SK-N-SH treated with all-trans-retinoic acid at 6 μM for 48 hours (cell line): ENCODE measurements at regions not wholly inside any gene's neighbourhood (a gene's known extent, or its start where the extent isn't known, plus 50 kb on each side); places are given as distances from the start of the nearest gene placed in this dataset.
A peak's percentile ranks its signal among the peaks of the same experiment; 100 is the strongest.

Experiments used
- ATAC-seq: fragments of 200-7000 bp; cut with Tn5 transposase; 3 replicates; pipeline ENCODE4 v1.9.1; 2020; ENCODE audit warnings: mild to moderate bottlenecking, moderate library complexity
- ARNTL ChIP-seq: fragments of 450-650 bp; formaldehyde crosslinking; IDR thresholded peaks from 2 replicates; pipeline ENCODE4 v1.5.0; 2020; ENCODE audit warnings: low read depth, mild to moderate bottlenecking, moderate library complexity, borderline replicate concordance
- BACH2 ChIP-seq: fragments of 250-450 bp; sonication (Bioruptor Pico); IDR thresholded peaks from 2 replicates; pipeline ENCODE4 v1.9.0; 2021; ENCODE audit warnings: mild to moderate bottlenecking, borderline replicate concordance
- CREB5 ChIP-seq: fragments of 250-450 bp; sonication (Bioruptor Pico); IDR thresholded peaks from 2 replicates; pipeline ENCODE4 v1.5.1; 2020; ENCODE audit warnings: low read depth, mild to moderate bottlenecking, moderate library complexity
- CSDC2 ChIP-seq: fragments of 250-450 bp; sonication (Bioruptor Pico); IDR thresholded peaks from 2 replicates; pipeline ENCODE4 v1.5.0; 2020; ENCODE audit warnings: mild to moderate bottlenecking, moderate library complexity
- CSRNP3 ChIP-seq: fragments of 250-450 bp; sonication (Bioruptor Pico); IDR thresholded peaks from 2 replicates; pipeline ENCODE4 v1.5.1; 2021; ENCODE audit warnings: mild to moderate bottlenecking, moderate library complexity
- ESRRG ChIP-seq: fragments of 250-450 bp; sonication (Bioruptor Pico); IDR thresholded peaks from 2 replicates; pipeline ENCODE4 v1.6.1; 2021; ENCODE audit warnings: mild to moderate bottlenecking
- ISL1 ChIP-seq: fragments of 250-450 bp; sonication (Bioruptor Pico); IDR thresholded peaks from 2 replicates; pipeline ENCODE4 v2.1.2; 2022; ENCODE audit warnings: mild to moderate bottlenecking, moderate library complexity
- OSR1 ChIP-seq: fragments of 250-450 bp; sonication (Bioruptor Pico); IDR thresholded peaks from 2 replicates; pipeline ENCODE4 v1.8.0; 2022; ENCODE audit warnings: moderate library complexity, mild to moderate bottlenecking, inconsistent platforms
- POU6F1 ChIP-seq: fragments of 250-450 bp; sonication (Bioruptor Pico); IDR thresholded peaks from 2 replicates; pipeline ENCODE4 v1.8.0; 2021; ENCODE audit warnings: low read depth, mild to moderate bottlenecking, moderate library complexity, borderline replicate concordance
- PPARA ChIP-seq: fragments of 250-450 bp; sonication (Bioruptor Pico); IDR thresholded peaks from 2 replicates; pipeline ENCODE4 v1.5.0; 2020; ENCODE audit warnings: mild to moderate bottlenecking, borderline replicate concordance
- RARB ChIP-seq: fragments of 250-450 bp; sonication (Bioruptor Pico); IDR thresholded peaks from 2 replicates; pipeline ENCODE4 v1.8.0; 2021; ENCODE audit warnings: mild to moderate bottlenecking, moderate library complexity
- SNAI2 ChIP-seq: fragments of 250-450 bp; sonication (Bioruptor Pico); IDR thresholded peaks from 2 replicates; pipeline ENCODE4 v1.5.0; 2020; ENCODE audit warnings: mild to moderate bottlenecking, moderate library complexity
- TCF4 ChIP-seq: fragments of 250-450 bp; sonication (Bioruptor Pico); IDR thresholded peaks from 2 replicates; pipeline ENCODE4 v1.8.0; 2021; ENCODE audit warnings: mild to moderate bottlenecking, moderate library complexity, borderline replicate concordance
- TOX ChIP-seq: fragments of 250-450 bp; sonication (Bioruptor Pico); IDR thresholded peaks from 2 replicates; pipeline ENCODE4 v1.8.0; 2021; ENCODE audit warnings: mild to moderate bottlenecking, moderate library complexity, borderline replicate concordance
- TSHZ2 ChIP-seq: fragments of 250-450 bp; sonication (Bioruptor Pico); IDR thresholded peaks from 2 replicates; pipeline ENCODE4 v1.5.0; 2020; ENCODE audit warnings: mild to moderate bottlenecking, moderate library complexity
- ZC3H10 ChIP-seq: fragments of 250-450 bp; sonication (Bioruptor Pico); IDR thresholded peaks from 2 replicates; pipeline ENCODE4 v1.5.1; 2021; ENCODE audit warnings: mild to moderate bottlenecking, moderate library complexity
- ZFP3 ChIP-seq: fragments of 250-450 bp; sonication (Bioruptor Pico); IDR thresholded peaks from 2 replicates; pipeline ENCODE4 v1.5.0; 2020; ENCODE audit warnings: mild to moderate bottlenecking, moderate library complexity
- ZFP30 ChIP-seq: fragments of 450-650 bp; formaldehyde crosslinking; IDR thresholded peaks from 2 replicates; pipeline ENCODE4 v1.5.0; 2022; ENCODE audit warnings: mild to moderate bottlenecking, moderate library complexity
- ZNF565 ChIP-seq: fragments of 450-650 bp; formaldehyde crosslinking; conservative IDR thresholded peaks from 2 replicates; pipeline ENCODE4 v1.5.0; 2020; ENCODE audit warnings: low read depth, mild to moderate bottlenecking, moderate library complexity
- ZNF70 ChIP-seq: fragments of 450-650 bp; formaldehyde crosslinking; IDR thresholded peaks from 2 replicates; pipeline ENCODE4 v1.5.0; 2020; ENCODE audit warnings: mild to moderate bottlenecking, moderate library complexity

GRCh38 chr2:128373451-128374000, 54.9 kb upstream of the HS6ST1 start:
- no peak for ATAC-seq
- TF ChIP-seq OSR1 (no peak), CSDC2 (CRISPR knock-in tag) (no peak), ZNF565 (no peak), ZFP30 (CRISPR knock-in tag) (no peak), TSHZ2 (CRISPR knock-in tag) (no peak), ZC3H10 (CRISPR knock-in tag) (no peak), ARNTL (CRISPR knock-in tag) (no peak), SNAI2 (no peak), POU6F1 (CRISPR knock-in tag) (no peak), ESRRG (CRISPR knock-in tag) (no peak)

GRCh38 chr2:128374001-128374710, 55.5 kb upstream of the HS6ST1 start:
- TF ChIP-seq BACH2 (CRISPR knock-in tag) (no peak), ARNTL (CRISPR knock-in tag) (no peak), ISL1 (CRISPR knock-in tag) (no peak), TCF4 (CRISPR knock-in tag) (no peak), ZFP30 (CRISPR knock-in tag) (no peak), CREB5 (CRISPR knock-in tag) (no peak), TOX (CRISPR knock-in tag) (no peak), PPARA (no peak), OSR1 (no peak), RARB (CRISPR knock-in tag) (no peak), POU6F1 (CRISPR knock-in tag) (no peak), ZFP3 (no peak)
- ATAC-seq = peak; percentile 51

GRCh38 chr2:128374711-128375413, 56.2 kb upstream of the HS6ST1 start:
- TF ChIP-seq ZNF70 (CRISPR knock-in tag) = no peak
- peak; percentile 45; the same call in 1 of the 2 replicates for TF ChIP-seq ISL1 (CRISPR knock-in tag)
- ATAC-seq = no peak; the same call in 2 of the 3 replicates

GRCh38 chr2:128375454-128375853, 56.8 kb upstream of the HS6ST1 start:
- TF ChIP-seq CSRNP3 (CRISPR knock-in tag) (no peak), ISL1 (CRISPR knock-in tag) (no peak)
- TF ChIP-seq, all 23 proteins: peak for 0
- peak; percentile 14; the same call in 1 of the 3 replicates for ATAC-seq
